Fibroblast of skin of abdomen (primary cell): ENCODE measurements at regions not wholly inside any gene's neighbourhood (a gene's known extent, or its start where the extent isn't known, plus 50 kb on each side); places are given as distances from the start of the nearest gene placed in this dataset.

Experiments used
- DNase-seq: peaks from one replicate; pipeline ENCODE4 v3.0.0-alpha.2; 2013

- DNase-seq = no peak
These were observed 86.6 kb upstream of the NEO1 start for GRCh38 chr15:72965671-72966070.

GRCh38 chr15:72964542-72964941 is 87.7 kb upstream of the NEO1 start:
- no peak for DNase-seq

GRCh38 chr15:72964135-72964534 is 88.1 kb upstream of the NEO1 start:
- no peak for DNase-seq

GRCh38 chr15:72962054-72962702 is 90.1 kb upstream of the NEO1 start:
- no peak for DNase-seq

- no peak for DNase-seq
These were observed 90.9 kb upstream of the NEO1 start for GRCh38 chr15:72961346-72961745.

- DNase-seq = no peak
These were observed 93.6 kb upstream of the NEO1 start for GRCh38 chr15:72958634-72959033.

GRCh38 chr15:72953306-72953705 is 99.0 kb upstream of the NEO1 start:
- no peak for DNase-seq

- DNase-seq = no peak
These were observed 100.1 kb upstream of the NEO1 start for GRCh38 chr15:72952151-72952550.

GRCh38 chr15:72948662-72949061 is 103.6 kb upstream of the NEO1 start:
- no peak for DNase-seq

- no peak for DNase-seq
These were observed 104.6 kb upstream of the NEO1 start for GRCh38 chr15:72947709-72948108.

- no peak for DNase-seq
These were observed 107.7 kb upstream of the NEO1 start for GRCh38 chr15:72944565-72944964.

GRCh38 chr15:72940229-72940622 is 112.0 kb upstream of the NEO1 start:
- DNase-seq = no peak

GRCh38 chr15:72939514-72940228 is 112.6 kb upstream of the NEO1 start:
- no peak for DNase-seq

GRCh38 chr15:72936691-72937679 is 115.3 kb upstream of the NEO1 start:
- no peak for DNase-seq

GRCh38 chr15:72936237-72936636 is 116.0 kb upstream of the NEO1 start:
- DNase-seq = no peak

- no peak for DNase-seq
These were observed 116.7 kb upstream of the NEO1 start for GRCh38 chr15:72935521-72935920.

- DNase-seq = no peak
These were observed 117.3 kb upstream of the NEO1 start for GRCh38 chr15:72934921-72935320.

GRCh38 chr15:72933976-72934375 is 118.3 kb upstream of the NEO1 start:
- DNase-seq = peak; percentile 20

GRCh38 chr15:72932472-72932871 is 119.8 kb upstream of the NEO1 start:
- DNase-seq = no peak

- DNase-seq = no peak
These were observed 124.8 kb upstream of the NEO1 start for GRCh38 chr15:72927451-72927850.

- DNase-seq = no peak
These were observed 126.6 kb upstream of the NEO1 start for GRCh38 chr15:72925661-72926060.

GRCh38 chr15:72923289-72923688 is 129.0 kb upstream of the NEO1 start:
- no peak for DNase-seq

- DNase-seq = no peak
These were observed 131.7 kb upstream of the NEO1 start for GRCh38 chr15:72920551-72920950.
